ENCODE measurements at regions not wholly inside any gene's neighbourhood (a gene's known extent, or its start where the extent isn't known, plus 50 kb on each side); places are given as distances from the start of the nearest gene placed in this dataset.

GRCh38 chr2:139386401-139386800 lies 606.2 kb upstream of the NXPH2 start:
- TF ChIP-seq, protein P1, sequence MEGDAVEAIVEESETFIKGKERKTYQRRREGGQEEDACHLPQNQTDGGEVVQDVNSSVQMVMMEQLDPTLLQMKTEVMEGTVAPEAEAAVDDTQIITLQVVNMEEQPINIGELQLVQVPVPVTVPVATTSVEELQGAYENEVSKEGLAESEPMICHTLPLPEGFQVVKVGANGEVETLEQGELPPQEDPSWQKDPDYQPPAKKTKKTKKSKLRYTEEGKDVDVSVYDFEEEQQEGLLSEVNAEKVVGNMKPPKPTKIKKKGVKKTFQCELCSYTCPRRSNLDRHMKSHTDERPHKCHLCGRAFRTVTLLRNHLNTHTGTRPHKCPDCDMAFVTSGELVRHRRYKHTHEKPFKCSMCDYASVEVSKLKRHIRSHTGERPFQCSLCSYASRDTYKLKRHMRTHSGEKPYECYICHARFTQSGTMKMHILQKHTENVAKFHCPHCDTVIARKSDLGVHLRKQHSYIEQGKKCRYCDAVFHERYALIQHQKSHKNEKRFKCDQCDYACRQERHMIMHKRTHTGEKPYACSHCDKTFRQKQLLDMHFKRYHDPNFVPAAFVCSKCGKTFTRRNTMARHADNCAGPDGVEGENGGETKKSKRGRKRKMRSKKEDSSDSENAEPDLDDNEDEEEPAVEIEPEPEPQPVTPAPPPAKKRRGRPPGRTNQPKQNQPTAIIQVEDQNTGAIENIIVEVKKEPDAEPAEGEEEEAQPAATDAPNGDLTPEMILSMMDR (IDR thresholded peaks at IDR 0.05): no peak
- TF ChIP-seq POLR2A (IDR thresholded peaks at IDR 0.05): no peak
